HUES48 (cell line): ENCODE measurements at regions not wholly inside any gene's neighbourhood (a gene's known extent, or its start where the extent isn't known, plus 50 kb on each side); places are given as distances from the start of the nearest gene placed in this dataset.

ENCODE experiments used
- H3K27ac ChIP-seq: one replicate; pipeline ENCODE4 v1.7.0; 2013; ENCODE audit warnings: low read depth, low read length, inconsistent platforms
- H3K27me3 ChIP-seq: 2 replicates; pipeline ENCODE4 v1.6.1; 2013; ENCODE audit warnings: mild to moderate bottlenecking, low read length; ENCODE audit not compliant: control insufficient read depth, insufficient read depth
- H3K36me3 ChIP-seq: 2 replicates; pipeline ENCODE4 v1.6.1; 2013; ENCODE audit warnings: low read length; ENCODE audit not compliant: control insufficient read depth, insufficient read depth
- H3K4me1 ChIP-seq: 2 replicates; pipeline ENCODE4 v1.6.1; 2013; ENCODE audit warnings: mild to moderate bottlenecking, low read length; ENCODE audit not compliant: control insufficient read depth, insufficient read depth
- H3K4me3 ChIP-seq: 2 replicates; pipeline ENCODE4 v1.5.1; 2013; ENCODE audit warnings: mild to moderate bottlenecking, low read depth, low read length
- H3K9ac ChIP-seq: 2 replicates; pipeline ENCODE4 v1.6.1; 2013; ENCODE audit warnings: mild to moderate bottlenecking, low read depth, low read length, moderate library complexity
- H3K9me3 ChIP-seq: 2 replicates; pipeline ENCODE4 v1.6.1; 2013; ENCODE audit warnings: low read length; ENCODE audit not compliant: control insufficient read depth, insufficient read depth

- Histone ChIP-seq H3K4me3 (no peak overlapping the region), H3K9me3 (no peaks in the 10 kb centered on the region), H3K27ac (no peak overlapping the region), H3K9ac (no peak overlapping the region), H3K27me3 (no peaks in the 10 kb centered on the region), H3K36me3 (no peaks in the 10 kb centered on the region), H3K4me1 (no peaks in the 10 kb centered on the region)
Measured at GRCh38 chr20:39378776-39379175, 416.6 kb downstream of the DHX35 start.

DNA sequence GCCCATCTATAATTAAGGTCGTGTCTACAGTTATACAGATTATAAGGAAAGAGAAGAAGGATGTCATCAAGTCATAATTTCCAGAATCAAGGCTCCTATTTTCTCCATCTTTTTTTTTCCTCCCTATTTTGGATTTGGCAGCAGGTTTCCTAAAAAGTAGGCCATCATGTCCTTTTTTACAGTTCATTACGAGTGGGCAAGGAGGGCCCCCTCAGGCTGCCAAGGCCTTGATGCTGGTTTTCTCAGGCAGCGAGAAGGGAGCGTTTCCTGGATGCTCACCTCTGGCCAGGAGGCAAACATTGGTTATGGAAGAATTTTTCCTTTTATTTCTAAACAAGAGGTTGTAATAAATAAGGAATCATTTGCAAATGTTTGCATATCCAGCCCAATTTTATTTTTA lies 414.6 kb downstream of the DHX35 start:
- Histone ChIP-seq H3K9me3 (no peaks in the 10 kb centered on the region), H3K9ac (no peak overlapping the region), H3K27ac (no peak overlapping the region), H3K4me1 (no peaks in the 10 kb centered on the region), H3K4me3 (no peak overlapping the region), H3K36me3 (no peaks in the 10 kb centered on the region), H3K27me3 (no peaks in the 10 kb centered on the region)

DNA sequence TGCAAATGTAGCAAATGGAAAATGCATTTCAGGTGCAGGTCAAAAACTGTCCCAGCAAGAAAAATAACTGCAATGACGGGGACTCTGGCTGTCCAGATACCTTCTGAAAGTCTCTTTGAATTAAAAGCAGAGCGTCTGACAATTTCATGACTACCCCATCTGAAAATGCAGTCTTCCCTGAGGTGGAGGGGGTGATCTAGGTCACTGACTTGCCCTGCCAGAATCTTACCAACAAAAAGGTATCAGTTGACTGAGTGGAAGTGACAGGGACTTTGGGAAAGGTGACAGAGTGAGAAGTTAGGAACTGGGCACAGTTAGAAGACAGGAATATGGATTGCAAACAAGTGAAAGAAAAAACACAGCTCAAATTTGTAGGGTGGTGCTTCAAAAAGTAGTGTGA lies 402.2 kb downstream of the DHX35 start:
- Histone ChIP-seq H3K36me3 (no peaks in the 10 kb centered on the region), H3K4me1 (no peaks in the 10 kb centered on the region), H3K9me3 (no peaks in the 10 kb centered on the region), H3K9ac (no peak overlapping the region), H3K27me3 (no peaks in the 10 kb centered on the region), H3K4me3 (no peak overlapping the region), H3K27ac (no peak overlapping the region)

GRCh38 chr20:39359981-39360620 lies 398.0 kb downstream of the DHX35 start:
- Histone ChIP-seq H3K36me3 (no peaks in the 10 kb centered on the region), H3K9ac (no peak overlapping the region), H3K4me3 (no peak overlapping the region), H3K27me3 (no peaks in the 10 kb centered on the region), H3K9me3 (no peaks in the 10 kb centered on the region), H3K27ac (no peak overlapping the region), H3K4me1 (no peaks in the 10 kb centered on the region)

DNA sequence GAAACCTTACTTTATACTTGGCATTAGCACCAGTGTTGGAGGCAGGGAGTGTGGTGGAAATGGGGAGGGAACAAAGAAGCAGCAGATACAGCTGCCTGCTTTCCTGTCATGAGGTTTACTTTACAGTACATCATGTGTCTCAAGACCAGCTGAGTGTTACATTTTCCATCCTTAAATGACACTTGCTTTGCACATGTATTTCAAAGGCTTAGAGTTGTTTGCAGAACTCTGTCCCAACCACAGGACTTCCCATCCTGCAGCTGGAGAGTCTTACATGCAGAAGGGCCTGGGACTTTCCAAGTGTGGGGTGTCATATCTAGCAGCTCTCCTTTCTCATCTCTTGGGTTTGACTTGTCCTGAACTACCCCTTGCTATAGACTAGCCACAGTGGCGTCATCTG lies 395.9 kb downstream of the DHX35 start:
- no peaks in the 10 kb centered on the region for H3K4me1 ChIP-seq
- H3K4me3 ChIP-seq: no peak overlapping the region
- no peaks in the 10 kb centered on the region for H3K9me3 ChIP-seq
- no peaks in the 10 kb centered on the region for H3K27me3 ChIP-seq
- H3K27ac ChIP-seq: no peak overlapping the region
- no peaks in the 10 kb centered on the region for H3K36me3 ChIP-seq
- no peak overlapping the region for H3K9ac ChIP-seq

GRCh38 chr20:39356908-39357307 lies 394.8 kb downstream of the DHX35 start:
- Histone ChIP-seq H3K9me3 (no peaks in the 10 kb centered on the region), H3K9ac (no peak overlapping the region), H3K36me3 (no peaks in the 10 kb centered on the region), H3K27me3 (no peaks in the 10 kb centered on the region), H3K4me1 (no peaks in the 10 kb centered on the region), H3K4me3 (no peak overlapping the region), H3K27ac (no peak overlapping the region)

DNA sequence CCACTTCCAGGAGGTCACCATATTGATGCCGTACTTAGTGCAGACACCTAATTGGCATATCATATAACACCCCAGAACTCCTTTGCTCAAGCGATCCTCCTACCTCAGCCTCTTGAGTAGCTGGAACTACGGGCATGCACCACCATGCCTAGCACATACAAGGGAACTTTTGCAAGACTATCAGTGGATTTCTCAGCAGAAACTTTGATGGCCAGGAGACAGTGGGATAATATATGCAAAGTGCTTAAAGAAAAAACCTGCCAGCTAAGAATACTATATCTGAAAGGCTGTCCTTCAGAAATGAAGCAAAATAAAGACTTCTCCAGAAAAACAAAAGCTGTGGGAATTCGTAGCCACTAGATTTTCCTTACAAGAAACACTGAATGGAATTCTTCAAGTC lies 387.1 kb downstream of the DHX35 start:
- H3K4me1 ChIP-seq: no peaks in the 10 kb centered on the region
- H3K27me3 ChIP-seq: no peaks in the 10 kb centered on the region
- H3K4me3 ChIP-seq: no peak overlapping the region
- no peak overlapping the region for H3K9ac ChIP-seq
- peaks cover 8% of the 10 kb centered on the region; the same call in 1 of the 2 replicates for H3K9me3 ChIP-seq
- no peak overlapping the region for H3K27ac ChIP-seq
- no peaks in the 10 kb centered on the region for H3K36me3 ChIP-seq

DNA sequence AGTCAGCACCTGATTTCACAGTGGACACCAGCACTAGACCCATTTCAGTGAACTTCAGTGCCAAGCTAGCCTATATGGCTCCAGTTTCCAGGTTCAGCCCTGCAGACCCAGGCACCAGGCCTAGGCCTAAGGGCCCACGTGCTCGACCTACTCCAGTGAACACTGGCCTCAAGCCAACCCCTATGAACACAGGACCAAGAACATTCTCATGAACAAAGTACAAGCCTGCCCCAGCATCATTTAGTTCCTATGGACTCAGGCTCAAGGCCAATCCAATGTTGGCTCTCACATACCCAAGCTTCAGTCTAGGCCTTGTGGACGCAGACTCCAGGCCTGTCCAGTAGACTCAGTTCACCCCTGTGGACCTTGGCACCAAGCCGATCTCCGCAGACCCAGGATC lies 385.5 kb downstream of the DHX35 start:
- H3K9ac ChIP-seq: no peak overlapping the region
- H3K27me3 ChIP-seq: no peaks in the 10 kb centered on the region
- no peaks in the 10 kb centered on the region for H3K4me1 ChIP-seq
- H3K4me3 ChIP-seq: no peak overlapping the region
- H3K27ac ChIP-seq: no peak overlapping the region
- H3K36me3 ChIP-seq: no peaks in the 10 kb centered on the region
- peaks cover 8% of the 10 kb centered on the region; the same call in 1 of the 2 replicates for H3K9me3 ChIP-seq

GRCh38 chr20:39342463-39342862 lies 380.3 kb downstream of the DHX35 start:
- Histone ChIP-seq H3K9ac (no peak overlapping the region), H3K27me3 (no peaks in the 10 kb centered on the region), H3K4me3 (no peak overlapping the region), H3K4me1 (no peaks in the 10 kb centered on the region), H3K9me3 (no peaks in the 10 kb centered on the region), H3K27ac (no peak overlapping the region), H3K36me3 (no peaks in the 10 kb centered on the region)

GRCh38 chr20:39338469-39339376 lies 376.6 kb downstream of the DHX35 start:
- Histone ChIP-seq H3K4me1 (no peaks in the 10 kb centered on the region), H3K9ac (no peak overlapping the region), H3K9me3 (no peaks in the 10 kb centered on the region), H3K27ac (no peak overlapping the region), H3K27me3 (no peaks in the 10 kb centered on the region), H3K36me3 (no peaks in the 10 kb centered on the region), H3K4me3 (no peak overlapping the region)

- Histone ChIP-seq H3K27ac (no peak overlapping the region), H3K9ac (no peak overlapping the region), H3K4me3 (no peak overlapping the region), H3K27me3 (no peaks in the 10 kb centered on the region), H3K9me3 (no peaks in the 10 kb centered on the region), H3K36me3 (no peaks in the 10 kb centered on the region), H3K4me1 (no peaks in the 10 kb centered on the region)
Measured at GRCh38 chr20:39333211-39333610, 371.1 kb downstream of the DHX35 start.
